GM23338 (cell line): ENCODE measurements at regions not wholly inside any gene's neighbourhood (a gene's known extent, or its start where the extent isn't known, plus 50 kb on each side); places are given as distances from the start of the nearest gene placed in this dataset.

ENCODE experiments used
- ATAC-seq: fragments of 200-7000 bp; cut with Tn5 transposase; 3 replicates; pipeline ENCODE4 v1.9.1; 2020
- DNase-seq: peaks from one replicate; pipeline ENCODE4 v3.0.0-alpha.2; 2015; ENCODE audit warnings: low spot score
- H2AFZ ChIP-seq: fragments of 200-600 bp; sonication (generic); 2 replicates; pipeline ENCODE4 v1.8.0; 2016; ENCODE audit warnings: antibody characterized with exemption, mild to moderate bottlenecking, moderate library complexity
- H3F3A ChIP-seq: fragments of 200-600 bp; sonication (generic); replicated peaks from 2 replicates; pipeline ENCODE4 v1.8.0; 2017; ENCODE audit warnings: antibody characterized with exemption, mixed run types, low read depth
- H3K27ac ChIP-seq: fragments of 200-600 bp; sonication (generic); 2 replicates; pipeline ENCODE4 v1.6.1; 2016; ENCODE audit warnings: low read depth
- H3K27me3 ChIP-seq: fragments of 200-600 bp; sonication (generic); 2 replicates; pipeline ENCODE4 v1.8.0; 2016; ENCODE audit warnings: mild to moderate bottlenecking, mixed run types, moderate library complexity; ENCODE audit not compliant: insufficient read depth
- H3K36me3 ChIP-seq: fragments of 200-600 bp; sonication (generic); 2 replicates; pipeline ENCODE4 v1.8.0; 2016; ENCODE audit warnings: mild to moderate bottlenecking; ENCODE audit not compliant: insufficient read depth
- H3K4me1 ChIP-seq: fragments of 200-600 bp; sonication (generic); 2 replicates; pipeline ENCODE4 v1.8.0; 2016; ENCODE audit warnings: mild to moderate bottlenecking, moderate library complexity; ENCODE audit not compliant: insufficient read depth
- H3K4me2 ChIP-seq: fragments of 200-600 bp; sonication (generic); 2 replicates; pipeline ENCODE4 v1.7.1; 2017; ENCODE audit warnings: mixed run types
- H3K4me3 ChIP-seq: fragments of 200-600 bp; sonication (generic); 2 replicates; pipeline ENCODE4 v1.6.1; 2016; ENCODE audit warnings: mixed run types
- H3K79me2 ChIP-seq: fragments of 200-600 bp; sonication (generic); replicated peaks from 2 replicates; pipeline ENCODE4 v1.8.0; 2017; ENCODE audit warnings: mild to moderate bottlenecking; ENCODE audit not compliant: insufficient read depth
- H3K9me2 ChIP-seq: fragments of 200-600 bp; sonication (generic); 2 replicates; pipeline ENCODE4 v1.8.0; 2017; ENCODE audit not compliant: insufficient read depth
- H4K20me1 ChIP-seq: fragments of 200-600 bp; sonication (generic); replicated peaks from 2 replicates; pipeline ENCODE4 v1.8.0; 2017; ENCODE audit warnings: mild to moderate bottlenecking; ENCODE audit not compliant: insufficient read depth
- H3K27ac Mint-ChIP-seq: 2 replicates; pipeline ENCODE4 v1.8.0; 2020; ENCODE audit warnings: inconsistent platforms, mild to moderate bottlenecking, moderate library complexity, mixed read lengths
- H3K27me3 Mint-ChIP-seq: 3 replicates; pipeline ENCODE4 v1.8.0; 2022; ENCODE audit warnings: low read depth, mild to moderate bottlenecking, moderate library complexity, mixed read lengths, inconsistent platforms; ENCODE audit not compliant: insufficient read depth, poor library complexity
- H3K36me3 Mint-ChIP-seq: 3 replicates; pipeline ENCODE4 v1.8.0; 2021; ENCODE audit warnings: low read depth, mild to moderate bottlenecking, inconsistent platforms, moderate library complexity, mixed read lengths
- H3K4me1 Mint-ChIP-seq: 3 replicates; pipeline ENCODE4 v1.8.0; 2020; ENCODE audit warnings: mild to moderate bottlenecking, inconsistent platforms, mixed read lengths
- H3K4me3 Mint-ChIP-seq: 3 replicates; pipeline ENCODE4 v1.8.0; 2021; ENCODE audit warnings: moderate library complexity, mild to moderate bottlenecking, inconsistent platforms, mixed read lengths
- H3K9me3 Mint-ChIP-seq: 3 replicates; pipeline ENCODE4 v1.8.0; 2020; ENCODE audit warnings: moderate library complexity, mild to moderate bottlenecking, inconsistent platforms, mixed read lengths
- ETS1 ChIP-seq: IDR thresholded peaks from 2 replicates; pipeline ENCODE4 v1.6.1; 2016; ENCODE audit warnings: antibody characterized with exemption
- EZH2phosphoT487 ChIP-seq: fragments of 200-600 bp; sonication (generic); IDR thresholded peaks from one replicate; pipeline ENCODE4 v1.8.1; 2018; ENCODE audit warnings: antibody characterized with exemption; ENCODE audit not compliant: unreplicated experiment
- JUNB ChIP-seq: IDR thresholded peaks from one replicate; pipeline ENCODE4 v1.6.1; 2016; ENCODE audit warnings: antibody characterized with exemption; ENCODE audit not compliant: unreplicated experiment
- POLR2AphosphoS5 ChIP-seq: IDR thresholded peaks from 2 replicates; pipeline ENCODE4 v1.6.1; 2016; ENCODE audit warnings: antibody characterized with exemption, low read depth
- REST ChIP-seq: IDR thresholded peaks from one replicate; pipeline ENCODE4 v1.6.1; 2018; ENCODE audit warnings: antibody characterized with exemption; ENCODE audit not compliant: unreplicated experiment
- STAT1 ChIP-seq: IDR thresholded peaks from one replicate; pipeline ENCODE4 v1.6.1; 2016; ENCODE audit warnings: antibody characterized with exemption; ENCODE audit not compliant: unreplicated experiment
- ZNF462 ChIP-seq: fragments of 250-450 bp; sonication (Bioruptor Pico); IDR thresholded peaks from 2 replicates; pipeline ENCODE4 v1.5.0; 2020; ENCODE audit warnings: mild to moderate bottlenecking, moderate library complexity

DNA sequence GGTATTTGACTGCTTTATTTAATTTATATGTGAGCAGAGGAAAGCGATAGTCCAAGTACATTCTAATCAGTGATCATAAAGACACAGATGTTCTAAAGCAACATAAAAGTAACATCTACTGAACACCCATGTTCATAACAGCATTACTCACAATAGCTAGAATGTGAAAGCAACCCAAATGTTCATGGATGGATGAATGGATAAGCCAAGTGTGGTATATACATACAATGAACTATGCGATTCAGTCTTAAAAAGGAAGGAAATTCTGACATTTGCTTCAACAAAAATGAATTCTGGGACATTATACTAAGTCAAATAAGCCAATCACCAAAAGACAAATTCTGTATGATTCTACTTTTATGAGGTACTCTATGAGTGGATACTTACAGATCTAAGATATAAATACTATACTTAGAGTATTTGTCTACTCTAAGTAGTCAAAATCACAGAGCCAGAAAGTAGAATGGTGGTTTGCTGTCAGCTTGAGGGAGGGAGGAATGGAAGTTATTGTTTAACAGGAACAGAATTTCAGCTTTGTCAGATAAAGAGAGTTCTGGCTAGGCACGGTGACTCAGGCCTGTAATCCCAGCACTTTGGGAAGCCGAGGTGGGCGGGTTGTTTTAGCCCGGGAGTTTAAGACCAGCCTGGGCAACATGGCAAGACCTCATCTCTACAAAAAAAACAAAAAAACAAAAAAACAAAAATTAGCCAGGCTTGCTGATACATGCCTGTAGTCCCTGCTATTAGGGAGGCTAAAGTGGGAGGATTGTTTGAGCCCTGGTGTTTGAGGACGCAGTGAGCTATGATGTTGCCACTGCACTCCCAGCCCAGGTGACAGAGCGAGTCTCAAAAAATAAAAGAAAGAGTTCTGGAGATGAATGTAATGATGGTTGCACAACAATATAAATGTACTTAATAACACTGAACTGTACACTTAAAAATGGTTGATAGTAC, 79.7 kb upstream of the ARHGAP29 start (continued):
- no peak for TF ChIP-seq ZNF462 (CRISPR knock-in tag)

DNA sequence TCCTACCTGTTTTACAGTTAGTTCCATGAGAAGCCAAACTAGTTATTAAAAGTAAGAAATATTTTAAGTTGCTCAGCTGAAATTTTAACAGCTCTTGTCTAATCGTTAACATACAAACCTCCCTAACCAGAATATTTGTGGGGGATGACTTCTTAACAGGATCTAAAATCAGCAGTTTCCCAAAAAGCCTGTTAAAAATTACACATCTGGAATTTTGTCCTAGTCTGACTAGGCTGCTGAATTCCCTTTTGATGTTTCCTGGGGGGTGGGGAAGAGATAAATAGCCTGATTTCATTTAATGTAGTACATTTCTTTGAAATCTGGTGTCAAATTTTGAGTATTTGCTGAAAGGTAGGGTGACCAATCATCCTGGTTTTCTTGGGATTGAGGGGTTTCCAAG, 78.8 kb upstream of the ARHGAP29 start:
- H3K36me3 Mint-ChIP-seq = no peaks in the 10 kb centered on the region
- Histone ChIP-seq H3K36me3 (no peaks in the 10 kb centered on the region), H3K4me3 (no peak overlapping the region), H3K27ac (peak overlapping the region; percentile 16; the same call in 1 of the 2 replicates), H3F3A (no peaks in the 10 kb centered on the region; the same call in 1 of the 2 replicates), H3K9me2 (peaks cover 5% of the 10 kb centered on the region), H4K20me1 (no peaks in the 10 kb centered on the region), H3K4me1 (peaks cover 24% of the 10 kb centered on the region), H3K79me2 (no peaks in the 10 kb centered on the region), H3K4me2 (peak overlapping the region; percentile 17; the same call in 1 of the 2 replicates), H2AFZ (no peak overlapping the region), H3K27me3 (no peaks in the 10 kb centered on the region)
- no peaks in the 10 kb centered on the region for H3K9me3 Mint-ChIP-seq
- DNase-seq (no peak), ATAC-seq (no peak)
- H3K4me3 Mint-ChIP-seq = no peak overlapping the region
- H3K27ac Mint-ChIP-seq = no peak overlapping the region
- H3K27me3 Mint-ChIP-seq = peaks cover 2% of the 10 kb centered on the region
- H3K4me1 Mint-ChIP-seq = peaks cover 32% of the 10 kb centered on the region
- TF ChIP-seq STAT1 (no peak), ETS1 (no peak), REST (no peak), EZH2phosphoT487 (no peak), JUNB (no peak), POLR2AphosphoS5 (no peak)
